Caki2 (cell line): ENCODE measurements at regions not wholly inside any gene's neighbourhood (a gene's known extent, or its start where the extent isn't known, plus 50 kb on each side); places are given as distances from the start of the nearest gene placed in this dataset.

Experiments
- DNase-seq: peaks from one replicate; pipeline ENCODE4 v3.0.0-alpha.2; 2015; ENCODE audit warnings: low read depth
- in situ Hi-C: cut with HindIII; loops from 2 replicates; pipeline ENCODE4 v1.10.0; 2016; ENCODE audit warnings: low sequenced_read_pairs, low pct_unique_long_range_greater_than_20kb, mixed read lengths

DNA sequence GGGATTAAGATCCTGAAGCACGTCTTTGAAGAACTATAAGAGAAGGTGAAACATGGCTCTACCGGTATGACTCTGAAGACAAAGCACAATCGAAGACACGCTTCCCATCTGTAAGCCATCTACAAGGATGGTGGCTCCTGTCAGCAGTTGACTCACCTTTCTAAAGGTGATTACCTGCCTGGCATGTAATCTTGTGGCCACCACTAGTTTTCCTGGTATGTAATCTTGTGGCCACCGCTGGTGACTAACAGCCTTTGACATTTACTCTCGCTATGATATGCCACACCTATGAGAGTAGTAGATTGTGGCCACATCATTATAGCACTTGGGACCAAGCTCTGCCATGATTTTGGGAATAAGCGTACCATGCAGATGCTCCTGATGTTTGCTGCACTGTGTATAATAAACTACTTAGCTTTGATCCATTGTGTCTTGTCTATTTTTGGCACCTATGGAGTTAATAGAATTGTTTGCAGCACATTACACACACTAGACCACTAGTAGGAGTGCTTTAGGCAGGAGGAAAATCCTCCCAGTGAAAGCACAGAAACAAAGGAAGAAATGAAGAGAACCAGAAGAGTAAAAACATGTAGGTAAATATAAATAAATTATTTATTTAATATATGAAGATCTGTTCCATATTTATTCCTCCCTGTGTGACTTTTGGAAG is 59.8 kb downstream of the VAX1 start:
- DNase-seq: no peak
- in situ Hi-C loops: no loop called here

DNA sequence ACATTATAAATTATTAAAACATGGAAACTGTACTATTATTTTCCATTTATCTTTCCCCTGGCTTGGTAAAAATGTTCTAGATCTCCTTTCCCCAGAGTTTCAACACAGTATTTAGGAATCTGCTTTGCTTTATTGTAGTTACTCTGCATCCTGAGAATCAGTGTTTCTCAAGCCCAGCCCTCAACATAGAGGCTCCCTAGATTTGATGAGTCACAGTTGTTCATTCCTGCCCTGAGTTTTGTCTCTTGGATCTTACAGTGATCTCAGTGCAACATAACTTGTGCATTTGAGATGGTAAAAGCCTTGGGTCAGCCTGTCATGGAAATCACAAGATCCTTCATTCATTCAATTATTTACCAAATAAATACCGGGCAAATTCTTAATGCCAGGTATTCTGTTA is 63.0 kb downstream of the VAX1 start:
- DNase-seq: peak; percentile 5
- in situ Hi-C loops: no loop called here

DNA sequence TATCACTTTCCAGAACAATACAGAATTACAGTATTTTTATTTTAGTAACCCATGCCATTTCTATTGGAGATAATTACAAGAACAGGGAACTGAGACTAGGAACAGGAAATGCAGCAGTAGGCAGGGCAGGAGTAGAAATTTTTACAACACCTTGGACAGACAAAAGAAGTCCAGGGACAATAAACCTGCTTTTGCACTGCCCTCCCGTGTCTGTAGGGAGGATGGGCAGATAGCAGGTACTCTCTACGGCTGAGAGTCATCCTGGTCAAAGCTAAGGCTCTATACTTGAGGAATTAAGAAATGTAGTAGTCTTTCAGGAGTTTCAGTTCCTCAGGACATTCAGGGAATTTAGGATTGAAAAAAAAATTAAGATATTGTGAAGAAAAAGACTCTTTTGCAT is 63.4 kb downstream of the VAX1 start:
- DNase-seq: no peak
- in situ Hi-C loops: no loop called here

DNA sequence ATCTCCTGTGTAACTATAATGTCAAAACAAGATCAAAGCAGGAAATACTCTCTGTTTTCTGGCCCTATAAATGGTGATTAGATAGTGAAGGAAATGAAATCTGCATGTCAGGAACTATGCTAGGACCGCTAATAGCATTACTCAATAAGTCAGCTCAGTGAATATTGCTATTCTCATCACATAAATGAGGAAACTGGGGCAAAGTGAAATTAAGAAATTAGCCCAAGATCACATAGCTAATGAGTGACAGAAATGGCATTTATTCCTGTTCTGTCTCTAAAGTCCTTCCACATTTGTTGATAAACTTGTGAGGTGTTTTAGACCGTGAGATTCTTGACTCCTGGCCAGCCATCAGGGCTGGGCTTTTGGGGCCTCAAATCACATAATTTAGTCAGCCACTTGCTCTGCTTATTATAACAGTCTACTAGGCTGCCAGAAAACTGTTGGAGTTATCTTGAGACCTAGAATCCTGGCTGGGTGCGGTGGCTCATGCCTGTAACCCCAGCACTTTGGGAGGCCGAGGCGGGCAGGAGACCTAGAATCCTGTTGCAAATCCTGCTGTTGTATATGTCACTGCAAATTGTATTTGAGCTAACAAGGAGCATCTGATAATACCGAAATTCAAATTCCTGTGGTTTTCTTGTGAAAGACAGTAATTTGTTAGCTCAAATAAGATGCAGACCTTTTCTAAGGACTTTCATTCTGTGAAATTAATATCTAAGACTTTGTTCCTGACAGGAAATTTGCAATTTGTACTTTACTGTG is 66.5 kb upstream of the SHTN1 start:
- in situ Hi-C loops: no loop called here
- DNase-seq: no peak
